NCI-H2171 treated with DMSO at 0.1 percent for 48 hours (cell line): ENCODE measurements at regions not wholly inside any gene's neighbourhood (a gene's known extent, or its start where the extent isn't known, plus 50 kb on each side); places are given as distances from the start of the nearest gene placed in this dataset.
A peak's percentile ranks its signal among the peaks of the same experiment; 100 is the strongest.

Source experiments
- DNase-seq: peaks from one replicate; lab custom pipeline; 2025; lab: John Stamatoyannopoulos, UW

GRCh38 chr3:15952543-15953175 lies 154.9 kb upstream of the ANKRD28 start:
- no peak for DNase-seq

GRCh38 chr3:15953841-15954240 lies 156.1 kb upstream of the ANKRD28 start:
- DNase-seq = no peak

GRCh38 chr3:15955968-15956367 lies 158.2 kb upstream of the ANKRD28 start:
- no peak for DNase-seq

- no peak for DNase-seq
These were observed 161.1 kb upstream of the ANKRD28 start for GRCh38 chr3:15958692-15959433.

GRCh38 chr3:15959434-15959811 lies 161.6 kb upstream of the ANKRD28 start:
- no peak for DNase-seq

- DNase-seq = no peak
These were observed 167.0 kb upstream of the ANKRD28 start for GRCh38 chr3:15964605-15965442.

GRCh38 chr3:15967577-15967976 lies 169.8 kb upstream of the ANKRD28 start:
- DNase-seq = no peak

- DNase-seq = no peak
These were observed 172.3 kb upstream of the ANKRD28 start for GRCh38 chr3:15969874-15970640.

GRCh38 chr3:15973414-15973813 lies 175.6 kb upstream of the ANKRD28 start:
- no peak for DNase-seq

GRCh38 chr3:15973940-15974339 lies 176.2 kb upstream of the ANKRD28 start:
- DNase-seq = no peak

- no peak for DNase-seq
These were observed 176.9 kb upstream of the ANKRD28 start for GRCh38 chr3:15974647-15975046.

GRCh38 chr3:15976524-15976923 lies 178.7 kb upstream of the ANKRD28 start:
- no peak for DNase-seq

- DNase-seq = no peak
These were observed 179.3 kb upstream of the ANKRD28 start for GRCh38 chr3:15977090-15977489.

- DNase-seq = peak; percentile 59
These were observed 179.9 kb upstream of the ANKRD28 start for GRCh38 chr3:15977598-15978232.

GRCh38 chr3:15978801-15979200 lies 181.0 kb upstream of the ANKRD28 start:
- DNase-seq = peak; percentile 61

GRCh38 chr3:15979495-15979894 lies 181.7 kb upstream of the ANKRD28 start:
- no peak for DNase-seq

- no peak for DNase-seq
These were observed 182.1 kb upstream of the ANKRD28 start for GRCh38 chr3:15979900-15980299.

GRCh38 chr3:15982243-15982642 lies 184.5 kb upstream of the ANKRD28 start:
- DNase-seq = no peak

- no peak for DNase-seq
These were observed 185.0 kb upstream of the ANKRD28 start for GRCh38 chr3:15982667-15983196.

- DNase-seq = no peak
These were observed 185.5 kb upstream of the ANKRD28 start for GRCh38 chr3:15983232-15983631.

- no peak for DNase-seq
These were observed 185.9 kb upstream of the ANKRD28 start for GRCh38 chr3:15983693-15984092.
